Brain microvascular endothelial cell (primary cell): ENCODE measurements at regions not wholly inside any gene's neighbourhood (a gene's known extent, or its start where the extent isn't known, plus 50 kb on each side); places are given as distances from the start of the nearest gene placed in this dataset.

Experiments
- DNase-seq: peaks from one replicate; pipeline ENCODE4 v3.0.0-alpha.2; 2020
- H3K27ac ChIP-seq: fragments of 250-450 bp; sonication (Bioruptor Pico); 2 replicates; pipeline ENCODE4 v1.5.1; 2020; ENCODE audit warnings: mild to moderate bottlenecking, moderate library complexity
- H3K27me3 ChIP-seq: fragments of 250-450 bp; sonication (Bioruptor Pico); replicated peaks from 2 replicates; pipeline ENCODE4 v1.5.1; 2020; ENCODE audit warnings: mild to moderate bottlenecking
- H3K36me3 ChIP-seq: fragments of 250-450 bp; sonication (Bioruptor Pico); replicated peaks from 2 replicates; pipeline ENCODE4 v1.5.1; 2020; ENCODE audit warnings: mild to moderate bottlenecking
- H3K4me3 ChIP-seq: 2 replicates; pipeline ENCODE4 v1.5.1; 2011; ENCODE audit warnings: low read depth, mild to moderate bottlenecking, control low read depth, low read length, moderate library complexity
- CTCF ChIP-seq: IDR thresholded peaks from 2 replicates; pipeline ENCODE4 v1.5.1; 2011; ENCODE audit warnings: low read depth, mild to moderate bottlenecking, moderate library complexity, low read length, control low read depth, inconsistent platforms; ENCODE audit errors: missing control alignments
- in situ Hi-C: cut with HindIII; loops from 2 replicates; pipeline ENCODE4 v1.10.0; 2017; ENCODE audit warnings: low sequenced_read_pairs, low pct_ligation_motif_present

- peak overlapping the region; percentile 83 for H3K27ac ChIP-seq
- peak; percentile 71 for TF ChIP-seq CTCF
- in situ Hi-C loops, result no loop called here
- H3K27me3 ChIP-seq, result no peaks in the 10 kb centered on the region
- peak; percentile 27 for DNase-seq
- no peaks in the 10 kb centered on the region for H3K36me3 ChIP-seq
- peak overlapping the region; percentile 66 for H3K4me3 ChIP-seq
Observed at GRCh38 chr5:56481428-56482357, 248.6 kb upstream of the ANKRD55 start.

GRCh38 chr5:56480705-56481427 is 247.7 kb upstream of the ANKRD55 start:
- H3K27ac ChIP-seq, result peak overlapping the region; percentile 83
- no peak for TF ChIP-seq CTCF
- peak; percentile 84 for DNase-seq
- H3K4me3 ChIP-seq, result peak overlapping the region; percentile 66
- in situ Hi-C loops, result no loop called here
- no peaks in the 10 kb centered on the region for H3K27me3 ChIP-seq
- H3K36me3 ChIP-seq, result no peaks in the 10 kb centered on the region

- peak; percentile 35 for DNase-seq
- Histone ChIP-seq H3K36me3 (no peaks in the 10 kb centered on the region), H3K4me3 (peak overlapping the region; percentile 66), H3K27ac (peak overlapping the region; percentile 83), H3K27me3 (no peaks in the 10 kb centered on the region)
- in situ Hi-C loops, result no loop called here
- TF ChIP-seq CTCF, result no peak
Observed at GRCh38 chr5:56480078-56480704, 247.1 kb upstream of the ANKRD55 start.

- peak; percentile 27 for DNase-seq
- H3K36me3 ChIP-seq, result no peaks in the 10 kb centered on the region
- in situ Hi-C loops, result no loop called here
- H3K4me3 ChIP-seq, result no peak overlapping the region
- no peaks in the 10 kb centered on the region for H3K27me3 ChIP-seq
- peak overlapping the region; percentile 83 for H3K27ac ChIP-seq
- no peak for TF ChIP-seq CTCF
Observed at GRCh38 chr5:56479696-56480077, 246.6 kb upstream of the ANKRD55 start.

- no peak overlapping the region for H3K27ac ChIP-seq
Observed at GRCh38 chr5:56479126-56479525, 246.0 kb upstream of the ANKRD55 start.

More at GRCh38 chr5:56479126-56479525, 246.0 kb upstream of the ANKRD55 start:
- no peak for DNase-seq
- Histone ChIP-seq H3K4me3 (no peak overlapping the region), H3K36me3 (no peaks in the 10 kb centered on the region), H3K27me3 (no peaks in the 10 kb centered on the region)
- no peak for TF ChIP-seq CTCF
- in situ Hi-C loops, result no loop called here
